BLaER1 treated with 17β-estradiol and CSF1 and Interleukin-3, amounts not matched to agents 10 nM and 100 nM (cell line): ENCODE measurements at regions not wholly inside any gene's neighbourhood (a gene's known extent, or its start where the extent isn't known, plus 50 kb on each side); places are given as distances from the start of the nearest gene placed in this dataset.
"Not testable (repeated sequence)": the region's sequence is repeated elsewhere in the genome, so short reads cannot be mapped to it uniquely, and the experiment has no call there.

Experiments used
- H3K27ac ChIP-seq, 11 experiments: shearing (Covaris generic); formaldehyde crosslinking; 2 replicates each; pipeline ENCODE4 v1.8.1; 2022
- H3K27me3 ChIP-seq, 11 experiments: shearing (Covaris generic); formaldehyde crosslinking; 2 replicates each; pipeline ENCODE4 v1.8.1; 2022
- H3K36me3 ChIP-seq, 11 experiments: shearing (Covaris generic); formaldehyde crosslinking; 2 replicates each; pipeline ENCODE4 v1.8.1; 2022
- H3K4me1 ChIP-seq, 10 experiments: shearing (Covaris generic); formaldehyde crosslinking; 2 replicates each; pipeline ENCODE4 v1.8.1; 2022
- H3K4me2 ChIP-seq, 11 experiments: shearing (Covaris generic); formaldehyde crosslinking; 2 replicates each; pipeline ENCODE4 v1.8.1; 2022
- H3K4me3 ChIP-seq, 10 experiments: shearing (Covaris generic); formaldehyde crosslinking; 2 replicates each; pipeline ENCODE4 v1.8.1; 2022
- H3K9ac ChIP-seq, 11 experiments: shearing (Covaris generic); formaldehyde crosslinking; 2 replicates each; pipeline ENCODE4 v1.8.1; 2022
- H3K9me3 ChIP-seq, 11 experiments: shearing (Covaris generic); formaldehyde crosslinking; replicated peaks in 1 of 11; 2 replicates each; pipeline ENCODE4 v1.8.1; 2022
- H4K20me1 ChIP-seq, 11 experiments: shearing (Covaris generic); formaldehyde crosslinking; 2 replicates each; pipeline ENCODE4 v1.8.1; 2022
- Cebpa-rat ChIP-seq, 11 experiments: shearing (Covaris generic); IDR thresholded peaks; 2 replicates each; pipeline ENCODE4 v1.8.1; 2022

DNA sequence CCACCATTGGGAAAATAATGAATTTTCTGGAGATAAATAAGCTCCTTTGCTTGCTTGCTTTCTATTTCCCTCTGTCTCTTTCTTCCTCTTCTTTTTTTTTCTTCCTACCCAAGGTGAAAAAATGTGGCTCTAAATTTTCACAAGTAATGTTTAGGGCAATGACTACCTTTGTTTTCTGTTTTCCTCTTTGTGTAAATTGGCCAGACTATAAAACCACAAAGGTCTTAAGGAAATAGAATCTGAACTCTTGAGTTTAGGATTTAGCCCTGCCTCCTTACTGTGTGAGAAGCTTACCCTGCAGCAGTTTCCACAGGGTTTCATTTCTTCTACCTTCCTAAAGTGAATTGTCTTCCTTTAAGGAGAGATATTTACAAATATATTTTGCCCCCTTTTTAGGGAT, 330.4 kb downstream of the ARL4A start:
- Histone ChIP-seq H3K9me3 (no peaks in the 10 kb centered on the region), H3K36me3 (no peaks in the 10 kb centered on the region), H3K9ac (no peak overlapping the region), H3K27ac (no peak overlapping the region), H4K20me1 (no peaks in the 10 kb centered on the region), H3K4me2 (no peak overlapping the region), H3K27me3 (no peaks in the 10 kb centered on the region), H3K4me1 (no peaks in the 10 kb centered on the region), H3K4me3 (no peak overlapping the region)
- no peak for TF ChIP-seq Cebpa-rat (IDR thresholded peaks at IDR 0.05)

DNA sequence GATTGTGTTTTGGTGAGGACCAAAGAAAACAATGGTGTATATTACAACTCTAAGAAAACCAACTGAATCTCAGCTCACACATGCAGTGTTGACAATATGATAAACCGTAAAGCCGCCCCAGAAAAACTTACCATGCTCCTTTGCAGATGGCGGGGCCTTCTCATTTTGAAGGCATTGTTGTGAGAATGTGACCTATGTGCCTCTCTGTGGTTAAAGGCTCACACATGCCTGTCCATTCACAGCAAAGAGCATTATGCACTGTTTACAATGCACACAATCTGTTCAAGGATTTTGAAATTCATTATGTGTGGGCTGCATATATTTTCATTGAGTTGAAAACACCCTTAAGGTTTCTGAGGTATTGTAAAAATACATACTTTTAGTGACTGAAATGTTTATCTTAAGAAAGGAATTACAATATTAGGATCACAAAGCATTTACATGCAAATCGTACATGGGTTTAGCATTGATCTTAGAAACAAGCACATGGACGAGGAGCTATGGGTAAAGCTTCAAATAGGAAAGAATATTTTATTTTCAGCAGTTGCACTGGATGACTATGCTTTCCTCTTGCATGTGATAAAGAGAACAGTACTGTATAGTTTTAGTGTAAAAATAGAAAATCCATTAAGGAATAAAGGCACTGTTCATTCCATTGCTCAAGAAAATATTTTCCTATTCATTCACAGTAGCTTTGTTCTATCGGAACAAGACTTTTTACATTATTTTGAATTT, 334.3 kb downstream of the ARL4A start:
- no peaks in the 10 kb centered on the region for H3K36me3 ChIP-seq
- no peaks in the 10 kb centered on the region for H3K27me3 ChIP-seq
- H3K4me1 ChIP-seq: no peaks in the 10 kb centered on the region
- no peak overlapping the region for H3K27ac ChIP-seq
- H3K9me3 ChIP-seq: no peaks in the 10 kb centered on the region
- H3K9ac ChIP-seq: no peak overlapping the region
- no peak for TF ChIP-seq Cebpa-rat (IDR thresholded peaks at IDR 0.05)
- no peaks in the 10 kb centered on the region for H4K20me1 ChIP-seq
- no peak overlapping the region for H3K4me2 ChIP-seq
- H3K4me3 ChIP-seq: no peak overlapping the region

DNA sequence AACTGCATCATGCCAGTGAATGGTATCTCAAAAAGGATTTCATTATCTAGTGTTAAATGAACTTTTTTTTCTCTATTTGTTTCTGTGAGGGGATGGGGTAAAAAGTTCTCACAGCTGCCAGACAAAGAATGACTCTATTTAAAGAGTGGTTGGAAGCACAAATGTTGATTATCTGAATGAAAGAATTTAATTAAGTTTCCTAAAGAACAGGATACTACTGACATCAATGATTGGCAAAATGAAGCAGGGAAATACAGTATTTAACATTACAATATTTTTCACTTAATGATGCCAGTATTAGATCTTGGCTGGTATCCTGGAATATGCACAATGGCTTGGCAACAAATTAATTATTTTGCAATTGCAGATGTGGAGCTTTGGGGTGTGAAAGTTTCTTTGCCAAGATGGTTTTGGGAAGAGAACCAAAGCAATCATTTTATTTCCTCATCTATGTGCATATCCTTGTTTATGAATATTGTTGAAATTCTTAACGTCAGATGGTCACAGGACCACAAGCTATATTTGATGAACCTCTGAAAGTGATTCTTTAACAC, 336.8 kb downstream of the ARL4A start:
- H3K4me1 ChIP-seq: no peaks in the 10 kb centered on the region
- no peaks in the 10 kb centered on the region for H3K27me3 ChIP-seq
- no peaks in the 10 kb centered on the region for H4K20me1 ChIP-seq
- H3K9ac ChIP-seq: no peak overlapping the region
- no peaks in the 10 kb centered on the region for H3K36me3 ChIP-seq
- no peak for TF ChIP-seq Cebpa-rat (IDR thresholded peaks at IDR 0.05)
- no peaks in the 10 kb centered on the region for H3K9me3 ChIP-seq
- H3K4me2 ChIP-seq: no peak overlapping the region
- H3K27ac ChIP-seq: no peak overlapping the region
- H3K4me3 ChIP-seq: no peak overlapping the region

DNA sequence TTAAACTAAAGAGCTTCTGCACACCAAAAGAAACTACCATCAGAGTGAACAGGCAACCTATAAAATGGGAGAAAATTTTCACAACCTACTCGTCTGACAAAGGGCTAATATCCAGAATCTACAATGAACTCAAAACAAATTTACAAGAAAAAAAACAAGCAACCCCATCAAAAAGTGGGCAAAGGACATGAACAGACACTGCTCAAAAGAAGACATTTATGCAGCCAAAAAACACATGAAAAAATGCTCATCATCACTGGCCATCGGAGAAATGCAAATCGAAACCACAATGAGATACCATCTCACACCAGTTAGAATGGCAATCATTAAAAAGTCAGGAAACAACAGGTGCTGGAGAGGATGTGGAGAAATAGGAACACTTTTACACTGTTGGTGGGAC, 337.6 kb downstream of the ARL4A start:
- H3K9me3 ChIP-seq: not testable (repeated sequence)

DNA sequence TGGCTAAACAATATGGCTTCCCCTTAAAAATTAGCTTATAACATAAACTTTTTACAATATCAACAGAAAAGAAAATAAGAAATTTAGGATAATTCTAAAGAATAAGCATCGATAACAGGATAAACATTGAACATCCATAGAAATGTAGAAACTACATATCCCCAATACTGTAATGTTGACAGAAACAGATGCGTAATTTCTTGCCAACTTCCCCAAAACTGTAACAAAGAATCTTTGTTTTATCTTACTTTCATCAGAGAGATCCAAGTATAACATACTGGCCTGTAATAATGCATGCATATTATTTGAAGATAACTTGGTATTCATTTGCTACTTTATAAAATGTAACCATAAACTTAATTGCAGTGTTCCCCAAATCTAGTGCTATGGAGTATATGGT, 339.9 kb downstream of the ARL4A start:
- H3K9ac ChIP-seq: no peak overlapping the region
- no peaks in the 10 kb centered on the region for H4K20me1 ChIP-seq
- no peak overlapping the region for H3K4me2 ChIP-seq
- H3K9me3 ChIP-seq: no peaks in the 10 kb centered on the region
- H3K4me3 ChIP-seq: no peak overlapping the region
- no peaks in the 10 kb centered on the region for H3K4me1 ChIP-seq
- no peaks in the 10 kb centered on the region for H3K27me3 ChIP-seq
- H3K27ac ChIP-seq: no peak overlapping the region
- H3K36me3 ChIP-seq: no peaks in the 10 kb centered on the region
- TF ChIP-seq Cebpa-rat (IDR thresholded peaks at IDR 0.05): no peak

More for the DNA sequence above, 337.6 kb downstream of the ARL4A start:
- H3K36me3 ChIP-seq, H4K20me1 ChIP-seq, H3K4me1 ChIP-seq, H3K4me3 ChIP-seq, H3K9ac ChIP-seq, H3K27ac ChIP-seq, H3K4me2 ChIP-seq, H3K27me3 ChIP-seq: not testable (repeated sequence)

DNA sequence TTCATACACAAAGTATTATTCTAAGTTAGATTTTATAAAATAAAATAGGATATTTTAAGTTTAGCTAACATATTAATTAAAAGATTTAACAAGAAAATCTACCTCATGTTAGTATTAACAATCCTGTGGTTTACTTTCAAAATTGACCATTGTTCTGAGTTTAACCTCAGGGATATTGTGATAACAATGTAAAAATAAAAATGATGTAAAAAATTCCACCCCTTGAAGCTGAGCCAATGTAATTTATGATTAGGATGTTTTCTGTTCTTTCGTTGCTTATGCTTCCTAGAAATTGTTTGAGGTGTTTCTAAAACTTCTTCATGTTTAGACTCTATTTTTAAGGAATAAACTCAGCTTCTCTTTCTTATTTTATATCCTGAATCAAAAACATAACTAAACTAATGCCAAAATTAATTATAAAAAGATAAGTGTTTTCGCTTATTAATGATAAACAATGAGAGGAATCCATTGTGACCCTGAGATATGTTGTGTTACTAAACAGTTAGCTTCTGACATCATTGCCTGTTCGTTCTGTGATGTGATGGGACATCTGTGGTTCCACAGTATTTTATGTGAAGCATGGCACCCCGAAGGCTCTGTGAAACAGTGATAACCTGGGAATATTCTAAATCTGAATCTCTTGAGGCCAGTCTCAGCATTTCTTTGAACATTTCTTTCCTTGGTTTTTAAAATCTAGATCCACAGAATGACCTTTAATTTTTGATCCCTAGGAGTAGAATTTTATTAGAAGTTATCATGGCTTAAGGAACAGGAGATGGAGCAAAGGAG, 340.8 kb downstream of the ARL4A start:
- TF ChIP-seq Cebpa-rat (IDR thresholded peaks at IDR 0.05): no peak
- H3K4me3 ChIP-seq: no peak overlapping the region
- no peaks in the 10 kb centered on the region for H3K4me1 ChIP-seq
- no peaks in the 10 kb centered on the region for H3K36me3 ChIP-seq
- no peaks in the 10 kb centered on the region for H4K20me1 ChIP-seq
- no peaks in the 10 kb centered on the region for H3K27me3 ChIP-seq
- no peak overlapping the region for H3K4me2 ChIP-seq
- H3K9ac ChIP-seq: no peak overlapping the region
- no peaks in the 10 kb centered on the region for H3K9me3 ChIP-seq
- no peak overlapping the region for H3K27ac ChIP-seq

DNA sequence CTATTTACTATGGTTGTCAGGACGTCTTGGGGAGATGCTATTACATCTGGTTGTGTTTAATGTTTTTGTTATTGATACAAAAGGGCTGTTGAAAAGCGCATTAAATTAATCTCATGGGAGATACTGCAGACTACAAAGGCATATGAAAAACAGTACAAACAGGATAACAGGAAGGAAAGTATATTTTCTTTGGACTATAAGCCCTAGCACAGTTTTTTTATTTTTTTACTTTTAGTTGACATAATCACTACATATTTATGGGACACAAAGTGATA, 341.3 kb downstream of the ARL4A start:
- Histone ChIP-seq H3K4me3 (no peak overlapping the region), H4K20me1 (no peaks in the 10 kb centered on the region), H3K4me1 (no peaks in the 10 kb centered on the region), H3K27me3 (no peaks in the 10 kb centered on the region), H3K9ac (no peak overlapping the region), H3K4me2 (no peak overlapping the region), H3K36me3 (no peaks in the 10 kb centered on the region), H3K27ac (no peak overlapping the region), H3K9me3 (no peaks in the 10 kb centered on the region)
- TF ChIP-seq Cebpa-rat (IDR thresholded peaks at IDR 0.05): no peak

DNA sequence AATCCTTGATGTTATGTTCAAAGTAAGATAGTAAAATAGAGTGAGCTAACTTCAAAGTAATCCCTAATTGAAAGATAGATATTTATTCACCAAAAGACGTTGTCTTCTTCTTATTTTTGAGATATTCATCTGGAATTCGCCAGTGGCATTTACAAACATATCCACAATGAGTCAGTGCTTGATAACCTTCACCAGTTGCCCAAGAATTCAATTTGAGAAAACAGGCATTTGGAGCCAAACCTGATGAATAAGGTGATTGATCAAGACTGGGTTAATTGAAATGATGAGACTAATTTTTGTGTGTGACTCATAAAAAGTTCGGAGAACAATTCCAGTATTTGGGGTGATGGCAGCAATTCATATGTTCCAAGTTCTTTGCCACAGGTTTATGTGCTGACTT, 344.0 kb downstream of the ARL4A start:
- TF ChIP-seq Cebpa-rat (IDR thresholded peaks at IDR 0.05): no peak
- H3K4me3 ChIP-seq: no peak overlapping the region
- H3K27me3 ChIP-seq: no peaks in the 10 kb centered on the region
- no peaks in the 10 kb centered on the region for H3K4me1 ChIP-seq
- no peak overlapping the region for H3K4me2 ChIP-seq
- no peaks in the 10 kb centered on the region for H3K36me3 ChIP-seq
- H3K9me3 ChIP-seq: no peaks in the 10 kb centered on the region
- H3K9ac ChIP-seq: no peak overlapping the region
- no peak overlapping the region for H3K27ac ChIP-seq
- no peaks in the 10 kb centered on the region for H4K20me1 ChIP-seq

DNA sequence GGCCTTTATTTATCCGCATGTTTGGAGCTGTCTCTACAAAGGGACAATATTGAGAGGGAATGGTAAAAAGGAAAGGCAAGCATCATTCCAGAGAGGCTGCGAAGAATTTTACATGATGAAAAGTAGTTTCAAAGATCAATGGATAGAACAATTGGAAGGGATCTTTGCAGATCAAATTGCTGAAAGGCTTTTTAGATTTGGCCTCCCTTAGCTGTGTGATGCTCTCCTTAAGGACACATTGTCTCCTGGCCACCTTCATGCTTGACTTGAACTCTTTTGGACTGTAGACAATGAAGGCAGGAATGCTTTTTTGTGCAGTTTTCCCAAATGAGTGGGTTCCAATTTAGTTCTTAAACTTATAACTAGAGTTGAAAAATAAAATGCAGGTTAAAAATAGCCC, 344.7 kb downstream of the ARL4A start:
- Histone ChIP-seq H3K9ac (no peak overlapping the region), H4K20me1 (no peaks in the 10 kb centered on the region), H3K9me3 (no peaks in the 10 kb centered on the region), H3K36me3 (no peaks in the 10 kb centered on the region), H3K27me3 (no peaks in the 10 kb centered on the region), H3K4me3 (no peak overlapping the region), H3K4me2 (no peak overlapping the region), H3K27ac (no peak overlapping the region), H3K4me1 (no peaks in the 10 kb centered on the region)
- no peak for TF ChIP-seq Cebpa-rat (IDR thresholded peaks at IDR 0.05)

DNA sequence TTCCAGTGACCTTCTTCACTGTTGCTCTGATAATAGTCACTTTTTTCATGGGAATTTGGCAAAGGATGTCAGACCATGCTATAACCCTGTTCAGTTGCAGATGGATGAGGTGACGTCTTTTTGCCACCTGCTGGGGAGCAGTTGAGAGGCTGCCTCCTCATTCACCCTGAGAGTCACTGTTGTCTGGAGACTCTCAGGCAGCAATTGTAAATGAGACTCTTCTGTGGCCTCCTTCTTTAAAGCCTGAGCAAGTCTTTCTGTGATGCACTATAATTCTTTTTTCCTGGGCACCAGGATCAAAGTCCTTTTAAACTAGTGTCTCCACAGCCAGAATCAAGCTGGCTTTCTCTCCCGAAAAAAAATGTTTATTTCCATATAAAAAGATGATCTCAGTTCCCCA, 345.1 kb downstream of the ARL4A start:
- H3K36me3 ChIP-seq: no peaks in the 10 kb centered on the region
- H3K4me3 ChIP-seq: no peak overlapping the region
- no peak overlapping the region for H3K27ac ChIP-seq
- no peak for TF ChIP-seq Cebpa-rat (IDR thresholded peaks at IDR 0.05)
- no peaks in the 10 kb centered on the region for H4K20me1 ChIP-seq
- no peaks in the 10 kb centered on the region for H3K4me1 ChIP-seq
- H3K4me2 ChIP-seq: no peak overlapping the region
- no peaks in the 10 kb centered on the region for H3K9me3 ChIP-seq
- no peak overlapping the region for H3K9ac ChIP-seq
- no peaks in the 10 kb centered on the region for H3K27me3 ChIP-seq
